ENCODE measurements at regions not wholly inside any gene's neighbourhood (a gene's known extent, or its start where the extent isn't known, plus 50 kb on each side); places are given as distances from the start of the nearest gene placed in this dataset.

DNA sequence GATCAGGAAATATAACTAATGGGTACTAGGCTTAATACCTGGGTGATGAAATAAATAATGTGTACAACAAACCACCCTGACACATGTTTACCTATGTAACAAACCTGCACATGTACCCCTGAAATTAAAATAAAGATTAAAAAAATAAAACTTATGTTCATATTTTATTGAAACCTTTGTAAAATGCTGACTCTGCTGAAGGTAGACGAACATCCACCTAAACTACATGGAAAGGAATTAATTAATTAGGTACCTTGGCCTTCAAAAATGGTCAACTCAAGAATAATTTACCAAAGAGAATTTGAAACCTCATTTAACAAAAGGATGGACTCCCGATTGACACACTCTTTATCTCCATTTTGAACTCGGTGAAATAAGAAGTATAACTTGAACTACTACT is 152.3 kb upstream of the OR13F1 start:
- H3K79me2 ChIP-seq (ENCODE audit: insufficient read depth, low read length) = no peaks in the 10 kb centered on the region
- H2AFZ ChIP-seq (ENCODE audit: low read depth, low read length, severe bottlenecking) = no peak overlapping the region
- H3K4me3 ChIP-seq (ENCODE audit: insufficient read depth, low read length, poor library complexity, severe bottlenecking) = no peak overlapping the region
- no peak overlapping the region for H3K27ac ChIP-seq (ENCODE audit: low read depth, low read length)
- no peaks in the 10 kb centered on the region for H3K9me3 ChIP-seq (ENCODE audit: insufficient read depth, low read length)
- H3K4me2 ChIP-seq (ENCODE audit: low read depth, low read length, poor library complexity, severe bottlenecking) = no peak overlapping the region
- TF ChIP-seq CTCF (IDR thresholded peaks at IDR 0.05; ENCODE audit: insufficient read depth, low read length, poor library complexity, severe bottlenecking) (no peak), EZH2phosphoT487 (conservative IDR thresholded peaks at IDR 0.05; ENCODE audit: low read length) (no peak)
- no peak overlapping the region for H3K9ac ChIP-seq (ENCODE audit: low read length)
- no peaks in the 10 kb centered on the region for H4K20me1 ChIP-seq (ENCODE audit: low read depth, low read length)
- H3F3A ChIP-seq (ENCODE audit: insufficient read depth) = no peaks in the 10 kb centered on the region
- no peaks in the 10 kb centered on the region for H3K27me3 ChIP-seq (ENCODE audit: low read length)
- no peaks in the 10 kb centered on the region for H3K9me2 ChIP-seq (replicated peaks; ENCODE audit: insufficient read depth, low read length)
- no peaks in the 10 kb centered on the region for H3K36me3 ChIP-seq (ENCODE audit: low read length)

DNA sequence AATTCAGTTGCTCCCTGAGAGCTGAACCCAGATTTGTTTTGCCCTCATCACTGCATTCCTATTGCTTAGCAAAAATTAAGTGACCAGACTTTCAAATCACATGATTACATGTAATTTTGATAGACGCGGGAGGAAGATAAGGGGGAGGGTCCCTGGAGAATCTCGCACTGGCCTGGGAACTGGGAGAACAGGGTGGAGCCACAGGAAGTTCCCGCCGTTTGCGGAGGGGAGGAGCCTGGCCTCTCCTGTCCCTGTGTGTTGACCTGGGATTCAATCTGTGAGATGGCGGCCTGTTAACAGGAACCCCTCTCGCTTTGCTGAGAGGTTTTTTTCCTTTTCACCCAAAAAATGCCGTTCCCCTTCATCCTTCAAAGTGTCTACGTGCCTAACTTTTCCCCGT is 142.9 kb upstream of the OR13F1 start:
- H2AFZ ChIP-seq (ENCODE audit: low read depth, low read length, severe bottlenecking) = no peak overlapping the region

DNA sequence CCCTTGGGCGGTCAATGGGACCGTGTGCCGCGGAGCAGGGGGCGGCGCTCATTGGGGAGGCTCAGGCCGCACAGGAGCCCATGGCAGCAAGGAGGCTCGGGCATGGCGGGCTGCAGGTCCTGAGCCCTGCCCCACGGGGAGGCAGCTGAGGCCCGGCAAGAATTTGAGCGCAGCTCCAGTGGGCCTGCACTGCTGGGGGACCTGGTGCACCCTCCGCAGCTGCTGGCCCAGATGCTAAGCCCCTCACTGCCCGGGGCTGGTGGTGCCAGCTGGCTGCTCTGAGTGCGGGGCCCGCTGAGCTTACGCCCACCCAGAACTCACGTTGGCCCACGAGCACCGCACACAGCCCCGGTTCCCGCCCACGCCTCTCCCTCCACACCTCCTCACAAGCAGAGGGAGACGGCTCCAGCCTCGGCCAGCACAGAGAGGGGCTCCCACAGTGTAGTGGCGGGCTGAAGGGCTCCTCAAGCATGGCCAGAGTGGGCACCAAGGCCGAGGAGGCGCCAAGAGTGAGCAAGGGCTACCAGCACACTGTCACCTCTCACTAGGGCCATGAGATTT is 141.1 kb upstream of the OR13F1 start:
- Histone ChIP-seq H3K36me3 (ENCODE audit: low read length) (no peaks in the 10 kb centered on the region), H3K9me3 (ENCODE audit: insufficient read depth, low read length) (no peaks in the 10 kb centered on the region), H3K4me2 (ENCODE audit: low read depth, low read length, poor library complexity, severe bottlenecking) (no peak overlapping the region)

More for the DNA sequence above, 142.9 kb upstream of the OR13F1 start:
- no peak for TF ChIP-seq CTCF (IDR thresholded peaks at IDR 0.05; ENCODE audit: insufficient read depth, low read length, poor library complexity, severe bottlenecking)
- no peak for TF ChIP-seq EZH2phosphoT487 (conservative IDR thresholded peaks at IDR 0.05; ENCODE audit: low read length)
- H3K4me2 ChIP-seq (ENCODE audit: low read depth, low read length, poor library complexity, severe bottlenecking) = no peak overlapping the region
- H3K4me3 ChIP-seq (ENCODE audit: insufficient read depth, low read length, poor library complexity, severe bottlenecking) = no peak overlapping the region
- no peak overlapping the region for H3K27ac ChIP-seq (ENCODE audit: low read depth, low read length)
- H3K36me3 ChIP-seq (ENCODE audit: low read length) = no peaks in the 10 kb centered on the region
- H3F3A ChIP-seq (ENCODE audit: insufficient read depth) = no peaks in the 10 kb centered on the region
- H3K9ac ChIP-seq (ENCODE audit: low read length) = no peak overlapping the region
- H3K9me2 ChIP-seq (replicated peaks; ENCODE audit: insufficient read depth, low read length) = no peaks in the 10 kb centered on the region
- H4K20me1 ChIP-seq (ENCODE audit: low read depth, low read length) = no peaks in the 10 kb centered on the region
- H3K79me2 ChIP-seq (ENCODE audit: insufficient read depth, low read length) = no peaks in the 10 kb centered on the region
- H3K9me3 ChIP-seq (ENCODE audit: insufficient read depth, low read length) = no peaks in the 10 kb centered on the region
- no peaks in the 10 kb centered on the region for H3K27me3 ChIP-seq (ENCODE audit: low read length)

More for the DNA sequence above, 141.1 kb upstream of the OR13F1 start:
- H3K27me3 ChIP-seq (ENCODE audit: low read length) = no peaks in the 10 kb centered on the region
- H3K9me2 ChIP-seq (replicated peaks; ENCODE audit: insufficient read depth, low read length) = no peaks in the 10 kb centered on the region
- H3K79me2 ChIP-seq (ENCODE audit: insufficient read depth, low read length) = no peaks in the 10 kb centered on the region
- H3K9ac ChIP-seq (ENCODE audit: low read length) = no peak overlapping the region
- no peak overlapping the region for H3K4me3 ChIP-seq (ENCODE audit: insufficient read depth, low read length, poor library complexity, severe bottlenecking)
- H4K20me1 ChIP-seq (ENCODE audit: low read depth, low read length) = no peaks in the 10 kb centered on the region
- H2AFZ ChIP-seq (ENCODE audit: low read depth, low read length, severe bottlenecking) = no peak overlapping the region
- TF ChIP-seq CTCF (IDR thresholded peaks at IDR 0.05; ENCODE audit: insufficient read depth, low read length, poor library complexity, severe bottlenecking) (no peak), EZH2phosphoT487 (conservative IDR thresholded peaks at IDR 0.05; ENCODE audit: low read length) (no peak)
- H3F3A ChIP-seq (ENCODE audit: insufficient read depth) = no peaks in the 10 kb centered on the region
- H3K27ac ChIP-seq (ENCODE audit: low read depth, low read length) = no peak overlapping the region

All from SU-DHL-6 (cell line).